Neural cell (in vitro differentiated cells): ENCODE measurements at regions not wholly inside any gene's neighbourhood (a gene's known extent, or its start where the extent isn't known, plus 50 kb on each side); places are given as distances from the start of the nearest gene placed in this dataset.

Source experiments
- CTCF ChIP-seq: fragments of 450-650 bp; IDR thresholded peaks from 2 replicates; pipeline ENCODE4 v1.5.1; 2014; ENCODE audit warnings: antibody characterized with exemption, mild to moderate bottlenecking, moderate library complexity; ENCODE audit not compliant: poor library complexity, severe bottlenecking
- EP300 ChIP-seq: fragments of 450-650 bp; conservative IDR thresholded peaks from 2 replicates; pipeline ENCODE4 v1.6.1; 2014; ENCODE audit warnings: antibody characterized with exemption, mild to moderate bottlenecking, moderate library complexity; ENCODE audit not compliant: poor library complexity, severe bottlenecking
- EZH2 ChIP-seq: fragments of 200-600, 300-800 bp; shearing (Covaris generic), sonication (generic); IDR thresholded peaks from 2 replicates; pipeline ENCODE4 v1.6.1; 2014; ENCODE audit warnings: antibody characterized with exemption, low read length, borderline replicate concordance, mild to moderate bottlenecking; ENCODE audit not compliant: insufficient read depth, poor library complexity, severe bottlenecking
- POLR2AphosphoS5 ChIP-seq: IDR thresholded peaks from 2 replicates; pipeline ENCODE4 v1.6.1; 2012
- RAD21 ChIP-seq: fragments of 450-650 bp; conservative IDR thresholded peaks from 2 replicates; pipeline ENCODE4 v1.6.1; 2014; ENCODE audit warnings: antibody characterized with exemption, mild to moderate bottlenecking, moderate library complexity
- REST ChIP-seq: IDR thresholded peaks from 2 replicates; pipeline ENCODE4 v1.6.1; 2012; ENCODE audit warnings: borderline replicate concordance
- SMC3 ChIP-seq: fragments of 450-650 bp; conservative IDR thresholded peaks from 2 replicates; pipeline ENCODE4 v1.6.1; 2014; ENCODE audit warnings: antibody characterized with exemption, mild to moderate bottlenecking, moderate library complexity; ENCODE audit not compliant: poor library complexity
- TAF1 ChIP-seq: IDR thresholded peaks from 2 replicates; pipeline ENCODE4 v1.6.1; 2012; ENCODE audit warnings: low read depth

- TF ChIP-seq REST: no peak
- no peak for TF ChIP-seq TAF1
- TF ChIP-seq EZH2: no peak
- no peak for TF ChIP-seq CTCF
- TF ChIP-seq RAD21: no peak
- no peak for TF ChIP-seq EP300
- no peak for TF ChIP-seq SMC3
- no peak for TF ChIP-seq POLR2AphosphoS5
These were observed 450.8 kb downstream of the USP25 start for GRCh38 chr21:16180614-16181013.
